Hematopoietic multipotent progenitor cell treated with erythropoietin and hydrocortisone succinate and interleukin-3 and kit ligand, for 4 days (in vitro differentiated cells): ENCODE measurements at regions not wholly inside any gene's neighbourhood (a gene's known extent, or its start where the extent isn't known, plus 50 kb on each side); places are given as distances from the start of the nearest gene placed in this dataset.

Source experiments
- DNase-seq: peaks from one replicate; pipeline ENCODE4 v3.0.0-alpha.2; 2015

DNA sequence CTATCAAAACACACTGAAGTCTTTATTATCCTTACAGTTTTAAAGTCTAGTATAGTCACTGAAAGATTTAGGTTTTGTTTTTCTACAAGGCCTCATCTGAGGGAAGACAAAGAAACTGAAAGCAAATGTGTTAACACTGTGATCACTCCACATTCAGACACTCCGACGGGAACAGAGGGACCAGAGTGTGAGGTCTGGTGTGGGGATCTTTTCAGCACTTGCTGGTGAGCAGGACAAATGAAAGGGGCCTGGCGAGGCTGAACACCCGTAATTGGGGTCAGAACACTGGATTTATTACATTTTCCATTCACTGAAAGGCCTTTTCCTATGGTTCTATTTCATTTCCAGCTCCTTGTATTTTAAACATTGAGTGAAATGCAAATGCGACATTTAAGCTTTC lies 910.5 kb downstream of the CDH11 start:
- no peak for DNase-seq

- DNase-seq: no peak
These were observed 915.0 kb downstream of the CDH11 start for GRCh38 chr16:64206862-64207261.

- no peak for DNase-seq
These were observed 918.7 kb downstream of the CDH11 start for GRCh38 chr16:64203126-64203525.

- DNase-seq: no peak
These were observed 919.3 kb downstream of the CDH11 start for GRCh38 chr16:64202571-64202970.

- DNase-seq: no peak
These were observed 925.4 kb downstream of the CDH11 start for GRCh38 chr16:64196444-64196843.

GRCh38 chr16:64185954-64186353 lies 935.9 kb downstream of the CDH11 start:
- DNase-seq: no peak

GRCh38 chr16:64184156-64184555 lies 937.7 kb downstream of the CDH11 start:
- no peak for DNase-seq

DNA sequence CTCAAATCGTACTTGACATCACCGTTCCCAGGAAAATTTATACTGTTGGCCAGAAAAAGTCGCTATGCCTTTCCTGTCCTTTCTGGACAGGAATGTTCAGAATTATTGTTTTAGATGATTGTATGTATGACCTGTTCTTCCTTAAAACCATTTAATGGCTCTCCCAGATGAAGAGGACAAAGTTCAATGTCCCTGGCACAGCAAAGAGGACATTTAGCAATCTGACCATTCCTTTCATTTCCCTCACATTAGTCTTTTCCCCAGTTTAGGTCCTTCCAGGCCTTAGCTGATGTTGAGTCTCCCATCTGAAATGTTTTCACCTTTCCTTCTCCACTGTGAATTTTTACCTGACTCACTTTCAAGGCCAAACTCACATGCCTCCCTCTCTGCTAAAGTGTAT lies 938.9 kb downstream of the CDH11 start:
- no peak for DNase-seq

- no peak for DNase-seq
These were observed 940.5 kb downstream of the CDH11 start for GRCh38 chr16:64181271-64181925.

DNA sequence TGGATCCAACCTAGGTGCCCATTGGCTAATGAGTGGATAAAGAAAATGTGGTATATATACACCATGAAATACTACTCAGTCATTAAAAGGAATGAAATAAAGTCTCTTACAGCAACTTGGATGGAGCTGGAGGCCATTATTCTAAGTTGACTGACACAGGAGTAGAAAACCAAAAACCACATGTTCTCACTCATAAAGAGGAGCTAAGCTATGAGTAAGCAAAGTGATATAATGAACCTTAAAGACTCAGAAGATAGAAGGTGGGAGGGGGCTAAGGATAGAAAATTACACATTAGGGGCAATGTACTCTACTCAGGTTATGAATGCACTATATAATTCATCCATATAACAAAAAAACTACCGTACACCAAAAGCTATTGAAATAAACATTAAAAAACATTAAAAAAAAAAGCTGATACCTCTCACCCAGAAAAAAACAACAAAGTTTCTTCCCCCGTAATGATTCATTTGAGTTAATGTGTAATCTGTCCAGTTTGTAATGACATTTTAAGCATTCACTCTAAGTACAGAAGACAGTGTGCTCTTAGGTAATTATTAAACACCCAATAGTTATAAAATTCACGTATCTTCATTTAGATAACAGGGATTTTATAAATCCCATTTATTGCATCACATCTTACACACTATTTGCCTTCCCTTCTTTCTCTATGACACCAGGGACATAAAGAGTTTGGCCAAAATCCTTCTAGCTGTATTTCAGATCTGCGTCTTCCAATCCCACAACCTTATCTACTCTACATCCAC lies 941.5 kb downstream of the CDH11 start:
- no peak for DNase-seq

GRCh38 chr16:64174327-64174726 lies 947.5 kb downstream of the CDH11 start:
- DNase-seq: no peak

DNA sequence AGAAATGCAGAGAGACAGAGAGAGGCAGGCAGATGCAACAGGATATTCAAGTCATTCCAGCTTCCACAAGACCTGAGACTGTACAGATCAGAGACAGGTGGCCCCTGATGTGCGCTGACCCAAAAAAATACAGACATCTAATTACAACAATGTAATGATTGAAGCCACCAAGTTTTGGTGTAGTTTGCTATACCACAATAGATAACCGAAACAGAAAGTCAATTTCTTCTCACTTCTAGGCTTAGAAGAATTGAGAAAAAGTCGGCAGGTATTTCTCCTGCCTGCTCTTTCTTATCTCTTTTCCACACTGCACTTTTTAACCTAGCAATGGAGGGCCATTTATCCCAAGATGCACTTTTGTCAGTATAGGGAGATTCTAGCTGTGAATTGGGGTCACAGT lies 949.2 kb downstream of the CDH11 start:
- no peak for DNase-seq

DNA sequence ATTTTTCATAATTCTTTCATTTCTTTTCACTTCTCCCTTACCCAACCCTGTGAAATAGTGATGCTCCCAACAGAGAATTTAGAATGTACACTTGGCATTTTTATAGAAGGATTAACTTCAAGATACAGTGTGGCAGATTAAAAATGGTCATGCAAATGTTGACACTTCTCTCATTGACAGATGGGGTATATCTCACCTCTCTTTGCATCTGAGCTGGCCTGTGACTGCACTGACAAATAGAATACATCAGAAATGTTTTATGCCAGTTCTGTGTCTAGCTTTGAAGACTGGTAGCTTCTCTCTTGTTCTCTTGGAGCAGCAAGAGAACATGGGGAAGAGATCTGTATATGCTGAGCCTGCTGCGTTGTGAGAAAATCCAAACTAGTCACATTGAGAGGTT lies 949.6 kb downstream of the CDH11 start:
- no peak for DNase-seq

DNA sequence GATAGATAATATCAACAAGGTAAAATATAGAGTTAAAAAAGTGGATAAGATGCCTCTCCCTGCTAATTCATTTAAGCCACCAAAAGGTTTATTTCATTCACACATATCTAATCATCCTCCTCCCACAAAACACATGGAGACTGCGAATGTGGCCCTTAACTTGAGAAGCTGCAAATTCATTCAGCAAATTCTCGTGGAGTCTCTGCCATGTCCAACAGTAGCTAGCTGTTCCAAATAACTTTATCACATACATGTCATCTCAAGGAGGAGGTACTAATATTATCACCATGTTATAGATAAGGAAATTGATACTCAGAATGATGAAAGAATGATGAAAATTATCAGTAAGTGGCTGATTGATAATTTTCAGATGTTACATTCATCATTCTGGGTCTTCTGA lies 950.2 kb downstream of the CDH11 start:
- no peak for DNase-seq

DNA sequence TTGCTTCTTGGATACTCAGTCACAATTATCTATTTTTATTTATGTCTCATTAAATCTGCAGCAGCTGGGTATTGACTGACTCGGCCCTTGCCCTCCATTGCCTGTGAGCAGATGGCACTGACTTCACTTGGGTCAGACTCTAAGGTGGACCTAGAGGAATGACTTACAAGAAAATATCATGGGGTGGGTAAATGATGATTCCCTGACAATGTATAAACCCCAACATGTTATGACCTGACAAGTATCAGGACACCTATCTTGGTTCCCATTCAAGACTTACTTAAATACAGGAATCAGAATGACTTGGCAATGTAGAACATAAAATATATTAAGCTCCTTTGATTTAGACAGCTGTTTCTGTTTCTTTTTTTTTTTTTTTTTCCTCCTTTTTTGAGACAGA lies 953.5 kb downstream of the CDH11 start:
- DNase-seq: no peak

- DNase-seq: no peak
These were observed 953.9 kb downstream of the CDH11 start for GRCh38 chr16:64167936-64168335.

GRCh38 chr16:64165368-64165767 lies 956.5 kb downstream of the CDH11 start:
- no peak for DNase-seq

DNA sequence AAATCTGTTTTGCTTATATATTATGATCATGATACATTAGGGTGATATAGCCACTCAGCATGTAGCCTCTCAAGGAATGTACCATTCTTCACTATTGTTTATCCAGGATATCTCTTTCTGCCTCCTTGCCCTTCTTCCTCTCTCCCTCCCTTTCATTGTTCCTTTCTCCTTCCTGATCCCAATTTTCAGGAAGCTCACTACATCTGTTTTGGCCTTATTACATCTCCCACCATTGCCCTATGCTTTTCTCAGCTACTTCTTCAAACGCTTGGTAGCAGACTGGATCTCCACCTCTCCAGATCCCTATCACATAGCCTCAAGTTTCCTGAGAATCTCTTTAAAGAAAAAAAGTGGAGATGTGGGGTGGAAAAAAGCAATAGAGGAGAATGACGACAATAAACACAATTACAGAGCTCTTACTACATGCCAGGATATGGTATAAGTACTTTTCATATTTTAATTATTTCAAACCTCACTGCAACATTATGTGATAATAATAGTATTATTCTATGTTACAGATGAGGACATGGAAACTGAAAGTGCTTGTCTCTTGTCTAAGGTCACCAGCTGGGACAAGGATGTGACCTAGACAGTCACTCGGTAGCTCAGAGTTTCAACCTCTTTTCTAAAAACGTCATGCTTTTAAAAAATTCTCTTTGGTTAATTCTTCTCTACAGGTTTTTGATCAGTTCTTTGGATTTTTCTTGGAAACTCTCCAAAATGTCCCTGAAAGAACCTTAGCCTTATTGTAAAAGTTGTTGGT lies 959.1 kb downstream of the CDH11 start:
- DNase-seq: no peak

DNA sequence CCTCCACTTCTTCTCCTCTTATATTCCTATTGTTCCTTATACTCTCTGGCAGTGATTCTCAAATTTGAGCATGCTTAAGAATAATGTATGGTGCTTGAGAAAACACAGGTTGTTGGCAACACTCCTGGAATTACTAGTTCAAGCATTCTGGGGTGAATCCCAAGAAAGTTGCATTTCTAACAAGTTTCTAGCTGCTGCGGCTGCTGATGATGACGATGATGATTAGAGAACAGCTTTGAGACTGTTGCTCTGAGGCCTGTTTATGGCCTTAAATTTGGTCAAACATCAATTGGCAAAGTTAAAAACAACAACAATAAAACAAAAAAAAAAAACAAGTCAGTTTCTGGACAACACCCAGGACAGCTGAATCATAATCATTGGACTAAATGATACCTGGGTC lies 961.9 kb downstream of the CDH11 start:
- DNase-seq: no peak

DNA sequence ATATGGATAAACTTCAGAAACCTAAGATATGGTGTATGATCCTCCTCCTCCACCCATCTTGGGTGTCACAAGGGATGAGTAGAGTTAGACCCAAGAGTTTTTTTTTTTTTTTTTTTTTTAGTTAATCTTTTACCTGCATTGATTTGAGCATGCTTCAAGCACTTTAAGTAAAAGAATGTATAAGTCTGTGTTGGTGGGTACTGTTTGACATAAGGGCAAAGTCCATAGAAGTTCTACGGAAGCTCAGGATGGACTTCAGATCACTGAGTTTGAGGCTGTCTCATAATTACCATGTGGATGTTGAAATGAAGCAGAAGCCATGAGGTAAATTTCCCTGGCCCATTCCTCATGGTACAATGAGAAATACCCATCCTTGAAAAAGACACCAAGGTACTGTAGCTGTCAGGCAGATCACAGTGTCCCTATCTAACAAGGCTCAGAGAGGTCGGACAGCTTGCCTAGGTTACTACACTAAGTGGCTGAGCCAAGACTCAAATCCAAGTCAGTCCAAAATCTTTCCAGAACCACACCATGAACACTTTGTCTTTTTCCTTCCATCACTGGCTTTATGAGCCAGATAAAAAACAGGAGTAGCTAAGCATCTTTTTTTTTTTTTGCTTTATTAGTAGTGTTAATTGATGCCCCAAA lies 962.8 kb downstream of the CDH11 start:
- no peak for DNase-seq

GRCh38 chr16:64153718-64154117 lies 968.1 kb downstream of the CDH11 start:
- DNase-seq: no peak

DNA sequence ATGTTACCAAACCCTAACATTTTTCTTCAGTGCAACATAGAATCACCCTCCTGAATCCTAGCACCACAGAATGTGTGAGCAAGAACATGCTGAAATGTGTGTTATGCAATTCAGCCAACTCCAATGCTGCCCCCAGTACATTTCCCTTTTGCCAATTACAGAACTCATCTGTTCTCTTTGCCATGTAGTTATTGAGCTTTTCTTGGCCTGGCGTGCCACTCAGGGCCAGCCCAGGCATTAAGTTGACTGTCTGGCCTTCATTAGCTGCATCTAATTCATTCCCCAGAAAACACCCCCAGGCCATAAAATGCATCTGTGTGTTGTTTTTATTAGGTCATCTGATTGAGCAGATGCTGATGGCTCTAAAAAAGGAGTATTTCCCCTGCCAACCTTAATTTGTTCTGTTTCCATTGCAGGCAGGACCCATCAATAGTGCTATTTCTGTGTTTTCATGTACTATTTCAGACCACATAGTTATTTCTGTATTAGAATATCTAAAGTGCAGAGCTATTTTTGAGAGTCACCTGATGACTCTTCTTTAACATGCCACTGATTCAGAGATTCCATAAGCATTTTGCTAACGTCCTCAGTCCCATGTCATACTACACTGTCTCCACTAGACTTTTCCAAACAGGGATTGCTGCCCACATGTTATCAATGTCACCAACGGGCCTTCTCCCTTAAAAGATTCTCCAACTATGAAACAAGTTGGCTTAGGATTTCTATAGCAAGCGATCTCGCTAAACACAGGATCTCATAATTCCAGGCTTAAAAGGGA lies 969.7 kb downstream of the CDH11 start:
- no peak for DNase-seq

GRCh38 chr16:64150193-64150592 lies 971.7 kb downstream of the CDH11 start:
- no peak for DNase-seq
